Adrenal gland (tissue), 9 donors: ENCODE measurements at regions not wholly inside any gene's neighbourhood (a gene's known extent, or its start where the extent isn't known, plus 50 kb on each side); places are given as distances from the start of the nearest gene placed in this dataset.

ENCODE experiments used
- DNase-seq, 7 donors: peaks; one replicate each; pipeline ENCODE4 v3.0.0-alpha.2; 2019 to 2020
- H3K27ac ChIP-seq, 5 donors: fragments of 200-600 bp; sonication (generic) in 4 of 5; 1 replicate in 3 of 5; 2 replicates in 2 of 5; pipeline versions ENCODE4 v1.5.1 to v1.8.0; 2016 to 2020; ENCODE audit warnings: mild to moderate bottlenecking in 1 of 5
- H3K27me3 ChIP-seq: fragments of 200-600 bp; 2 replicates; pipeline ENCODE4 v1.8.0; 2021
- H3K36me3 ChIP-seq, 2 donors: fragments of 200-600 bp; replicated peaks in 1 of 2; 1 replicate in 1 of 2; 2 replicates in 1 of 2; pipeline versions ENCODE4 v1.5.1 to v1.8.0; 2018 to 2022
- H3K4me1 ChIP-seq, 2 donors: fragments of 200-600 bp; replicated peaks in 1 of 2; 1 replicate in 1 of 2; 2 replicates in 1 of 2; pipeline versions ENCODE4 v1.5.1 to v1.8.0; 2018 to 2021
- H3K4me3 ChIP-seq, 4 donors: fragments of 200-600 bp; sonication (generic) in 3 of 4; one replicate each; pipeline ENCODE4 v1.5.1; 2016 to 2018
- H3K9me3 ChIP-seq, 3 donors: fragments of 200-600 bp; sonication (generic) in 1 of 3; replicated peaks in 1 of 3; 1 replicate in 2 of 3; 2 replicates in 1 of 3; pipeline versions ENCODE4 v1.5.1 to v1.8.0; 2016 to 2021
- CTCF ChIP-seq, 6 experiments: fragments of 450-650 bp in 4 of 6; fragments of 200-600 bp in 2 of 6; sonication (generic) in 1 of 6; IDR thresholded peaks; 1 replicate in 5 of 6; 2 replicates in 1 of 6; pipeline versions ENCODE4 v1.5.1 to v1.8.0; 2016 to 2021; ENCODE audit warnings: antibody characterized with exemption in 6 of 6, mild to moderate bottlenecking in 2 of 6, moderate library complexity in 1 of 6
- POLR2A ChIP-seq, 2 donors: fragments of 450-650 bp; IDR thresholded peaks; one replicate each; pipeline ENCODE4 v1.6.1; 2017; ENCODE audit warnings: antibody characterized with exemption in 2 of 2, mild to moderate bottlenecking in 2 of 2, moderate library complexity in 1 of 2
- WGBS, 4 donors: extraction: QIAGEN DNeasy Blood & Tissue Kit in 2 of 4; methylation state at CpG; one replicate each; pipeline versions ENCODE4 v1.1.5 to v1.1.7; 2013 to 2017; 5-methylcytosine and 5-hydroxymethylcytosine counted together
- intact Hi-C, 2 donors: fragments of 100-400 bp; cut with DNase I; formaldehyde crosslinking; loops; one replicate each; pipeline versions ENCODE4 v1.14.1 to v1.15.0; 2022 to 2023
- donor health status: healthy with polysubstance abuse.
- donor health status: Bipolar disorder and iron deficiency.
- donor health status: DM: yes; HTN: yes; CAD: no.
- donor health status: DM: no; HTN: no; CAD: no.
- donor health status: DM: no; HTN: no; CAD: no.

- Histone ChIP-seq H3K4me3 (no peak overlapping the region), H3K9me3 (no peaks in the 10 kb centered on the region), H3K4me1 (no peaks in the 10 kb centered on the region), H3K27me3 (no peaks in the 10 kb centered on the region), H3K36me3 (no peaks in the 10 kb centered on the region), H3K27ac (no peak overlapping the region)
- DNase-seq = no peak
- intact Hi-C loops = no loop called here
- TF ChIP-seq CTCF (IDR thresholded peaks at IDR 0.05) = no peak
- TF ChIP-seq POLR2A (IDR thresholded peaks at IDR 0.05) = no peak
These were observed 185.5 kb upstream of the CYRIA start for GRCh38 chr2:16851126-16851525.

GRCh38 chr2:16840496-16841172 lies 175.0 kb upstream of the CYRIA start:
- H3K36me3 ChIP-seq = no peaks in the 10 kb centered on the region
- 60 to 74% (median 72%) methylated on average over 9 of the region's 9 CpGs for WGBS, 4 donors
- H3K9me3 ChIP-seq = no peaks in the 10 kb centered on the region
- DNase-seq = no peak
- no peak overlapping the region for H3K4me3 ChIP-seq
- no peaks in the 10 kb centered on the region for H3K27me3 ChIP-seq
- no peak overlapping the region for H3K27ac ChIP-seq
- TF ChIP-seq CTCF (IDR thresholded peaks at IDR 0.05) = no peak
- TF ChIP-seq POLR2A (IDR thresholded peaks at IDR 0.05) = no peak
- intact Hi-C loops = no loop called here
- no peaks in the 10 kb centered on the region for H3K4me1 ChIP-seq

GRCh38 chr2:16832910-16833309 lies 167.3 kb upstream of the CYRIA start:
- Histone ChIP-seq H3K27ac (no peak overlapping the region), H3K4me3 (no peak overlapping the region), H3K9me3 (no peaks in the 10 kb centered on the region), H3K36me3 (no peaks in the 10 kb centered on the region), H3K4me1 (no peaks in the 10 kb centered on the region), H3K27me3 (no peaks in the 10 kb centered on the region)
- TF ChIP-seq CTCF (IDR thresholded peaks at IDR 0.05) (no peak), POLR2A (IDR thresholded peaks at IDR 0.05) (no peak)
- no peak for DNase-seq
- intact Hi-C loops = no loop called here

- 30 to 66% (median 40%) methylated on average over 3 of the region's 3 CpGs for WGBS, 4 donors
- no peak overlapping the region for H3K4me3 ChIP-seq
- no peaks in the 10 kb centered on the region for H3K27me3 ChIP-seq
- no peaks in the 10 kb centered on the region for H3K36me3 ChIP-seq
- intact Hi-C loops = no loop called here
- H3K27ac ChIP-seq = no peak overlapping the region
- TF ChIP-seq CTCF (IDR thresholded peaks at IDR 0.05) (no peak), POLR2A (IDR thresholded peaks at IDR 0.05) (no peak)
- H3K9me3 ChIP-seq = no peaks in the 10 kb centered on the region
- no peak for DNase-seq
- H3K4me1 ChIP-seq = no peaks in the 10 kb centered on the region
These were observed 163.2 kb upstream of the CYRIA start for GRCh38 chr2:16828828-16829160.
